ENCODE measurements at regions not wholly inside any gene's neighbourhood (a gene's known extent, or its start where the extent isn't known, plus 50 kb on each side); places are given as distances from the start of the nearest gene placed in this dataset.
"Not testable (repeated sequence)": the region's sequence is repeated elsewhere in the genome, so short reads cannot be mapped to it uniquely, and the experiment has no call there.

GRCh38 chr5:154702477-154702876 lies 52.7 kb upstream of the LARP1 start:
- TF ChIP-seq CTCF (IDR thresholded peaks at IDR 0.05), result no peak
- no peaks in the 10 kb centered on the region for H3K9me3 ChIP-seq
- H3K27ac ChIP-seq, result no peak overlapping the region
- H3K4me1 ChIP-seq, result no peaks in the 10 kb centered on the region
- no peak overlapping the region for H3K4me3 ChIP-seq
- no peaks in the 10 kb centered on the region for H3K27me3 ChIP-seq
- no peak for DNase-seq
- H3K36me3 ChIP-seq, result no peaks in the 10 kb centered on the region

GRCh38 chr5:154701725-154702124 lies 53.5 kb upstream of the LARP1 start:
- H3K27ac ChIP-seq, H3K9me3 ChIP-seq, H3K36me3 ChIP-seq, DNase-seq, H3K27me3 ChIP-seq, H3K4me1 ChIP-seq, H3K4me3 ChIP-seq: not testable (repeated sequence)

- no peak for TF ChIP-seq CTCF (IDR thresholded peaks at IDR 0.05)
- TF ChIP-seq POLR2A (IDR thresholded peaks at IDR 0.05), result no peak
Measured at GRCh38 chr5:154701181-154701580, 54.0 kb upstream of the LARP1 start.

GRCh38 chr5:154700289-154700928 lies 54.8 kb upstream of the LARP1 start:
- H3K27me3 ChIP-seq, DNase-seq, H3K9me3 ChIP-seq, H3K36me3 ChIP-seq, H3K4me3 ChIP-seq, H3K4me1 ChIP-seq, H3K27ac ChIP-seq: not testable (repeated sequence)

More at GRCh38 chr5:154701181-154701580, 54.0 kb upstream of the LARP1 start:
- Histone ChIP-seq H3K36me3 (no peaks in the 10 kb centered on the region), H3K4me3 (no peak overlapping the region), H3K4me1 (no peaks in the 10 kb centered on the region), H3K27me3 (no peaks in the 10 kb centered on the region), H3K9me3 (no peaks in the 10 kb centered on the region), H3K27ac (no peak overlapping the region)
- no peak for DNase-seq

- H3K4me3 ChIP-seq, result no peak overlapping the region
- no peak overlapping the region for H3K27ac ChIP-seq
- no peaks in the 10 kb centered on the region for H3K27me3 ChIP-seq
- no peaks in the 10 kb centered on the region for H3K4me1 ChIP-seq
- no peak for DNase-seq
- TF ChIP-seq POLR2A (IDR thresholded peaks at IDR 0.05) (no peak), CTCF (IDR thresholded peaks at IDR 0.05) (no peak)
- H3K9me3 ChIP-seq, result no peaks in the 10 kb centered on the region
- no peaks in the 10 kb centered on the region for H3K36me3 ChIP-seq
Measured at GRCh38 chr5:154698763-154699162, 56.4 kb upstream of the LARP1 start.

- Histone ChIP-seq H3K9me3 (no peaks in the 10 kb centered on the region), H3K4me1 (no peaks in the 10 kb centered on the region), H3K27ac (no peak overlapping the region), H3K4me3 (no peak overlapping the region), H3K27me3 (no peaks in the 10 kb centered on the region), H3K36me3 (no peaks in the 10 kb centered on the region)
- DNase-seq, result no peak
- no peak for TF ChIP-seq POLR2A (IDR thresholded peaks at IDR 0.05)
- TF ChIP-seq CTCF (IDR thresholded peaks at IDR 0.05), result no peak
Measured at GRCh38 chr5:154697371-154697770, 57.8 kb upstream of the LARP1 start.

GRCh38 chr5:154696891-154697290 lies 58.3 kb upstream of the LARP1 start:
- TF ChIP-seq POLR2A (IDR thresholded peaks at IDR 0.05) (no peak), CTCF (IDR thresholded peaks at IDR 0.05) (no peak)
- no peak overlapping the region for H3K27ac ChIP-seq
- no peak overlapping the region for H3K4me3 ChIP-seq
- no peaks in the 10 kb centered on the region for H3K9me3 ChIP-seq
- H3K36me3 ChIP-seq, result no peaks in the 10 kb centered on the region
- no peaks in the 10 kb centered on the region for H3K27me3 ChIP-seq
- no peaks in the 10 kb centered on the region for H3K4me1 ChIP-seq
- DNase-seq, result no peak

Measured in Peyer's patch (tissue), 4 donors.